ENCODE measurements at regions not wholly inside any gene's neighbourhood (a gene's known extent, or its start where the extent isn't known, plus 50 kb on each side); places are given as distances from the start of the nearest gene placed in this dataset.

- no peak for TF ChIP-seq POLR2AphosphoS5 (IDR thresholded peaks at IDR 0.05; ENCODE audit: low read depth, low read length)
- TF ChIP-seq CTCF (IDR thresholded peaks at IDR 0.05) = peak; percentile 61
- no peak for TF ChIP-seq PBX3 (IDR thresholded peaks at IDR 0.05)
- TF ChIP-seq SMC3 (IDR thresholded peaks at IDR 0.05; ENCODE audit: low read depth, low read length) = peak; percentile 38; the same call in 1 of the 2 replicates
- TF ChIP-seq FOXJ3 (CRISPR knock-in tag; IDR thresholded peaks at IDR 0.05) = no peak
- TF ChIP-seq FOXM1 (IDR thresholded peaks at IDR 0.05; ENCODE audit: low read depth) = no peak
- no peak for TF ChIP-seq CHD2 (IDR thresholded peaks at IDR 0.05; ENCODE audit: low read length, partially characterized antibody)
- TF ChIP-seq YY1 (IDR thresholded peaks at IDR 0.05; ENCODE audit: low read depth) = no peak
- TF ChIP-seq REST (IDR thresholded peaks at IDR 0.05; ENCODE audit: low read depth, low read length) = no peak
- no peak for TF ChIP-seq JUND (IDR thresholded peaks at IDR 0.05)
- TF ChIP-seq ZBTB33 (IDR thresholded peaks at IDR 0.05; ENCODE audit: borderline replicate concordance, low read depth) = no peak
Observed at GRCh38 chr16:13453938-13454553, 465.9 kb upstream of the ERCC4 start.

Measured in SK-N-SH (cell line).